Esophagus muscularis mucosa (tissue), 4 donors: ENCODE measurements at regions not wholly inside any gene's neighbourhood (a gene's known extent, or its start where the extent isn't known, plus 50 kb on each side); places are given as distances from the start of the nearest gene placed in this dataset.

ENCODE experiments used
- EP300 ChIP-seq: sonication (generic); formaldehyde crosslinking; IDR thresholded peaks from one replicate; pipeline ENCODE4 v1.6.1; 2017; ENCODE audit warnings: antibody characterized with exemption
- POLR2A ChIP-seq: fragments of 450-650 bp; IDR thresholded peaks from one replicate; pipeline ENCODE4 v1.6.1; 2017; ENCODE audit warnings: antibody characterized with exemption, moderate library complexity, mild to moderate bottlenecking, low read depth
- POLR2AphosphoS5 ChIP-seq, 2 donors: sonication (generic); formaldehyde crosslinking; IDR thresholded peaks; one replicate each; pipeline ENCODE4 v1.6.1; 2017; ENCODE audit warnings: antibody characterized with exemption in 2 of 2
- TF ChIP-seq, protein P1 (sequence below), 3 experiments: fragments of 200-600 bp in 2 of 3; fragments of 450-650 bp in 1 of 3; sonication (generic) in 2 of 3; IDR thresholded peaks; one replicate each; pipeline ENCODE4 v1.5.1; 2017 to 2019; ENCODE audit warnings: antibody characterized with exemption in 3 of 3, mild to moderate bottlenecking in 2 of 3, moderate library complexity in 1 of 3

GRCh38 chr22:48530666-48531065 lies 1297.0 kb downstream of the BRD1 start:
- TF ChIP-seq POLR2A (no peak), EP300 (no peak), POLR2AphosphoS5 (IDR thresholded peaks at IDR 0.05) (no peak)
- TF ChIP-seq, protein P1, sequence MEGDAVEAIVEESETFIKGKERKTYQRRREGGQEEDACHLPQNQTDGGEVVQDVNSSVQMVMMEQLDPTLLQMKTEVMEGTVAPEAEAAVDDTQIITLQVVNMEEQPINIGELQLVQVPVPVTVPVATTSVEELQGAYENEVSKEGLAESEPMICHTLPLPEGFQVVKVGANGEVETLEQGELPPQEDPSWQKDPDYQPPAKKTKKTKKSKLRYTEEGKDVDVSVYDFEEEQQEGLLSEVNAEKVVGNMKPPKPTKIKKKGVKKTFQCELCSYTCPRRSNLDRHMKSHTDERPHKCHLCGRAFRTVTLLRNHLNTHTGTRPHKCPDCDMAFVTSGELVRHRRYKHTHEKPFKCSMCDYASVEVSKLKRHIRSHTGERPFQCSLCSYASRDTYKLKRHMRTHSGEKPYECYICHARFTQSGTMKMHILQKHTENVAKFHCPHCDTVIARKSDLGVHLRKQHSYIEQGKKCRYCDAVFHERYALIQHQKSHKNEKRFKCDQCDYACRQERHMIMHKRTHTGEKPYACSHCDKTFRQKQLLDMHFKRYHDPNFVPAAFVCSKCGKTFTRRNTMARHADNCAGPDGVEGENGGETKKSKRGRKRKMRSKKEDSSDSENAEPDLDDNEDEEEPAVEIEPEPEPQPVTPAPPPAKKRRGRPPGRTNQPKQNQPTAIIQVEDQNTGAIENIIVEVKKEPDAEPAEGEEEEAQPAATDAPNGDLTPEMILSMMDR (IDR thresholded peaks at IDR 0.05) = no peak
